ENCODE measurements at regions not wholly inside any gene's neighbourhood (a gene's known extent, or its start where the extent isn't known, plus 50 kb on each side); places are given as distances from the start of the nearest gene placed in this dataset.
A peak's percentile ranks its signal among the peaks of the same experiment; 100 is the strongest.

GRCh38 chr9:73264631-73265030 lies 113.0 kb downstream of the ANXA1 start:
- WGBS (ENCODE audit: insufficient coverage) = 100% methylated on average over 1 of the region's 4 CpGs
- H3K27me3 Mint-ChIP-seq (ENCODE audit: low read depth in 3 of 3) = peaks cover 0 to 2% (median 0%) of the 10 kb centered on the region in 3 donors
- no peaks in the 10 kb centered on the region for H3K27me3 ChIP-seq (ENCODE audit: control insufficient read depth in 2 of 2, insufficient read depth in 2 of 2, low read length in 2 of 2)
- peak overlapping the region in 2 of 7 donors; percentile 31 to 32 for H3K27ac Mint-ChIP-seq
- H3K4me1 ChIP-seq (ENCODE audit: control insufficient read depth in 1 of 2, insufficient read depth in 2 of 2, low read length in 2 of 2) = no peaks in the 10 kb centered on the region
- H3K4me3 Mint-ChIP-seq = no peak overlapping the region
- H2AFZ ChIP-seq (ENCODE audit: insufficient read depth, low read depth, low read length, poor library complexity, severe bottlenecking) = no peak overlapping the region
- no peaks in the 10 kb centered on the region for H3K79me2 ChIP-seq (ENCODE audit: insufficient read depth, low read length)
- peaks cover 0 to 5% (median 0%) of the 10 kb centered on the region in 7 donors for H3K9me3 Mint-ChIP-seq
- peak in 1 of 3 donors; percentile 5 for DNase-seq
- peaks cover 8% of the 10 kb centered on the region for H3K4me1 Mint-ChIP-seq
- no peak overlapping the region for H3K27ac ChIP-seq (ENCODE audit: low read depth in 1 of 2, low read length in 2 of 2)
- no peaks in the 10 kb centered on the region for H3K9me3 ChIP-seq (replicated peaks in 1 of 2; ENCODE audit: control insufficient read depth in 1 of 2, insufficient read depth in 1 of 2, low read length in 2 of 2)
- H4K20me1 ChIP-seq (ENCODE audit: insufficient read depth, low read length) = no peaks in the 10 kb centered on the region
- H3K9ac ChIP-seq (ENCODE audit: insufficient read depth, low read length, poor library complexity, severe bottlenecking) = no peak overlapping the region
- no peak overlapping the region for H3K4me2 ChIP-seq (replicated peaks; ENCODE audit: extremely low read depth, low read length, poor library complexity, severe bottlenecking)
- intact Hi-C loops (cut with micrococcal nuclease) = no loop called here
- H3K36me3 ChIP-seq (replicated peaks in 1 of 2; ENCODE audit: control insufficient read depth in 1 of 2, insufficient read depth in 2 of 2, low read length in 2 of 2) = no peaks in the 10 kb centered on the region
- H3K36me3 Mint-ChIP-seq = no peaks in the 10 kb centered on the region
- TF ChIP-seq CTCF (IDR thresholded peaks at IDR 0.05) = no peak
- H3K4me3 ChIP-seq (replicated peaks in 1 of 3; ENCODE audit: low read depth in 2 of 3, low read length in 3 of 3) = no peak overlapping the region

- Mint-ChIP-seq H3K4me1 (peaks cover 13% of the 10 kb centered on the region), H3K27me3 (ENCODE audit: low read depth in 3 of 3) (peaks cover 0 to 2% (median 0%) of the 10 kb centered on the region in 3 donors), H3K9me3 (peaks cover 0 to 2% (median 0%) of the 10 kb centered on the region in 7 donors), H3K27ac (no peak overlapping the region), H3K36me3 (no peaks in the 10 kb centered on the region), H3K4me3 (no peak overlapping the region)
- H3K27ac ChIP-seq (ENCODE audit: low read depth in 1 of 2, low read length in 2 of 2) = no peak overlapping the region
- no peaks in the 10 kb centered on the region for H3K36me3 ChIP-seq (replicated peaks in 1 of 2; ENCODE audit: control insufficient read depth in 1 of 2, insufficient read depth in 2 of 2, low read length in 2 of 2)
- whole genome bisulfite sequencing (ENCODE audit: insufficient coverage) = 96% methylated on average over 4 of the region's 4 CpGs
- no peak for TF ChIP-seq CTCF (IDR thresholded peaks at IDR 0.05)
- no peaks in the 10 kb centered on the region for H3K79me2 ChIP-seq (ENCODE audit: insufficient read depth, low read length)
- H3K4me3 ChIP-seq (replicated peaks in 1 of 3; ENCODE audit: low read depth in 2 of 3, low read length in 3 of 3) = no peak overlapping the region
- H2AFZ ChIP-seq (ENCODE audit: insufficient read depth, low read depth, low read length, poor library complexity, severe bottlenecking) = no peak overlapping the region
- peaks cover 0 to 5% of the 10 kb centered on the region in 2 donors for H3K4me1 ChIP-seq (ENCODE audit: control insufficient read depth in 1 of 2, insufficient read depth in 2 of 2, low read length in 2 of 2)
- DNase-seq = no peak
- H4K20me1 ChIP-seq (ENCODE audit: insufficient read depth, low read length) = no peaks in the 10 kb centered on the region
- intact Hi-C loops (cut with micrococcal nuclease) = no loop called here
- H3K9me3 ChIP-seq (replicated peaks in 1 of 2; ENCODE audit: control insufficient read depth in 1 of 2, insufficient read depth in 1 of 2, low read length in 2 of 2) = no peaks in the 10 kb centered on the region
- H3K9ac ChIP-seq (ENCODE audit: insufficient read depth, low read length, poor library complexity, severe bottlenecking) = no peak overlapping the region
- H3K27me3 ChIP-seq (ENCODE audit: control insufficient read depth in 2 of 2, insufficient read depth in 2 of 2, low read length in 2 of 2) = no peaks in the 10 kb centered on the region
- no peak overlapping the region for H3K4me2 ChIP-seq (replicated peaks; ENCODE audit: extremely low read depth, low read length, poor library complexity, severe bottlenecking)
These were observed 114.2 kb downstream of the ANXA1 start for GRCh38 chr9:73265876-73266275.

All from CD14-positive monocyte (primary cell).